GM19455 (cell line): ENCODE measurements at regions not wholly inside any gene's neighbourhood (a gene's known extent, or its start where the extent isn't known, plus 50 kb on each side); places are given as distances from the start of the nearest gene placed in this dataset.

ENCODE experiments used
- ATAC-seq: cut with Tn5 transposase; IDR thresholded peaks from one replicate; pipeline ENCODE4 v1.9.1; 2021; ENCODE audit not compliant: unreplicated experiment

DNA sequence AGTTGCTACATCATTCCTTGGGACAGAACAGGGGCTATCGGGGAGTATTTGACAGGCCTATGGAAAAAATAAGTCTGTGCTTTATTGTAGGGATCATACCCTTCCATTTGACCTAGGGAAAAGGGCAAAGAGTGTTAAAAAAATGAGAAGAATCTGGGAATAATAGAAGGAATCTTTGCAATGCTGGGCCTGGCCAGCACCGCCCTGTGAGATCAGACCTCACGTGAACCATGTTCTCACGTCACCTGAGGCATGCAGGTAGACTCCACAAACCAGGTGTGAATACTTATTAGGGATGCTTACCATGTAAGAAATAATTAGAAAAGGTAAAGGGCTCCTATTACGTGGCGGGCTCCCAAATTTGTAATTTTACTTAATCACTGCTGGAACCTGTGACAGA, 177.5 kb upstream of the GATA6 start:
- no peak for ATAC-seq

GRCh38 chr18:21996351-21996826, 173.0 kb upstream of the GATA6 start:
- ATAC-seq, result no peak

DNA sequence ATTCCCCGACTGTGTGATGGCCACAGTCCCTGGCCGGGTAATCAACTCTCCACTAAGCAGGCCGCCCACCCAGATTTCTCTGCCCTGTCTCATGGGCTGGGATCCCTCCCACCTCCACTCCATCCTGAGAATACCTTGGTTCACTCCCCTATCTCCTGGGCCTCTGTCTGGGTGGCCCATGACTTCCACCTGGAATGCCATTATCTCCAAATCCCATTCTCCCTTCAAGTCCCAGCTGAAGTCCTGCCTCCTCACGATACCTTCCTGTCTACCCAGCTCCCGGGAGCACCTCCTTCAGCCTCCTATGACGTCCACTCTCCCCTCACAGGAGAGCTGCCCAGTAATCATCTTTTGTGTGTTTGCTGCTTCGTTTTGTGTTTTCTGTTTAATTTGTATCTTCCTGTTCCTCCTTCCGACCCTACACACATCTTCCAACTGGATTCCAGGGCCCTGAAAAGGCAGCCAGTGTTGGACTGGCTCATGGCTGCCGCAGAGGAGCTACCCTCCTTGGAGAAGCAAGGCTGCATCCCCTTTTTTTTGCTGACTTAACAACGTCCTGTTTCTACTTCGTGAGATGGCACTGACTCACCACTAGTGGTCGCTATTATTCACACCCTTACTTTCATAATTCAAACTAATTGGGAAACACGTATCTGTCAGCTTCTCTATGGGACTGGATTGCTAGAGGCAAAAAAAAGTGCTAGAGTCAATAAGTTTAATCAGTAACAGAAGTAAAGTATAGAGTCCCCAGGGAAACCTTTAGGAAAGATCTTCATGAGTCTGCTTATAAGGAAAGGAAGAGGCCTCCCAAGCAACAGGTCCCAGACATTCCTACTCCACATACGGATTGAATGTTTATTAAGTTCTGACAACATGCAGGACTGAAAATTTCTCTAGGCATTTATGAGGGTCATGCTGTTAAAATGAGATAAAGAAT, 171.9 kb upstream of the GATA6 start:
- ATAC-seq, result no peak

DNA sequence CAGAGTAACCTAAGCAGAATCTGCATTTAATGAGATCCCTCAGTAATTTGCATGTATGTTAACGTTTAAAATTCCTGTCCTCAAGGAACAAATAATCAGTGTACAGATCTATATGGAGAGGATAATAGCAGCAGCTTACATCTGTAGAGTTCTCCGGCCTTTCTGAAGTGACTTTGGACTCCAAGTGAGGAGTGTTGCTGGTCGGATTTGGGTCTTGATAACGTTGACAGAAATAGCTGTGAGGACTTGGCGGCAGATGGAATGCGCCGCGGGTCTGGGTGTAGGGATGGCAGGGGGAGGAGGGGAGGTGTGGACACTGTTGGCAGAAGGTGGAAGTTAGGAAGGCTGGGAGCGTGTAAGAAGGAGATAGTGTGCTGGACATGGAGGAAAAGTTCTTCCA, 170.9 kb upstream of the GATA6 start:
- no peak for ATAC-seq

DNA sequence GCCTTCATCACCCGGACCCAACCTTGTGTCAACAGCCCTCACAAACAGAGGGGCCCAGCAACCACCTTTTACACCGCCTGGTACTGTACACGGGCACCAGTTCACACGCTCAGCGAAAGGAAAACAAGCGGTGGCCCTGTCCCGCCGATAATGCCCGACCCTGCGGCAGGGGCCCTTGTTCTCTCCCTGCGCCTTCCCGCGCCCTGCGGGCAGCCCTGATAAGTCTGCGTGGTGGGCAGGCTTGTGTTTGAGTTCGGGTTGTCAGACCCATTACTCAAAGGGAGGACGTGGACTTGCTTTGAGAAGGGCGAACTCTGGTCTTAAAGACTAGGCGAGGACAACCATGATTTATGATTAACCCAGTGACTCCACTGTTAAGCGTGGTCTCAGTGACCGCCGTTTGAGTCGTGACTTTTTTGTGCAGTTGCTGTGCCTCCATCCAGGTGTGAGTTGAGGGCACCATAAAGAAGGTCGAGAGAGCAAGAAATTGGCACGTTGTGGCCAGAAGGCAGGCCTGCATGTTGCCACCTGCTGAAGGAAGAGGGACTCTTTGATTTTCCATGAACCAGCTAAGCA, 167.4 kb upstream of the GATA6 start:
- ATAC-seq, result no peak

DNA sequence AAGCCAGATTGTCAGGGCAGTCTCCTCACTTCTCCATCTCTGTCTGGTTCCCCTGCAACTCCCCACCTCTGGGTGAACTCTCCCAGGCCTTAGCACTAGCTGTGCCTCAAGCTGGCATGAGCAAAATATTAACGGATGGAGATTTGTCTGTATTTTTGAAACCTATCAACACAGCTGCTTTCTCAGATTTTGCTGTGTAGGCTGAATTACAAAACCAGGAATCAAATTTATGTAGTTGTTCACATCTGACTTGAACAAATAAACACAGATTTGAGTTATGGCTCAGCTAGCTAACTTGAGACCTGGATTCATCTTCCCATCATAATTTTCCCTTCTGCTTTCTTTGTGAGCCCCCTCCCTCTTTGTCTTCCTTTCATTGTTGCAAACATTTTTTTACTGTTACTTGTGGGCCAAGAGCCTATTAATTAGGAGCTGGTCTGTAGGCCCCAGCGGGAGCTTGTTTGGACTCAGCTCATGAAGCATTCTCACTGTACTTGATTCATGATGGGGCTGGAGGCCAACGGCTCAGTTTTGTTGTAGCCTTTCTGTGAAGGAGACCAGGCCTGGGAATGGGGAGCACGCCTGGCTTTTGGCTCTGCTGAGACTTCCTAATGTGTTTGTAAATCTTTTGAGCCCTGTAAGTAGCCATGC, 164.1 kb upstream of the GATA6 start:
- ATAC-seq, result no peak

DNA sequence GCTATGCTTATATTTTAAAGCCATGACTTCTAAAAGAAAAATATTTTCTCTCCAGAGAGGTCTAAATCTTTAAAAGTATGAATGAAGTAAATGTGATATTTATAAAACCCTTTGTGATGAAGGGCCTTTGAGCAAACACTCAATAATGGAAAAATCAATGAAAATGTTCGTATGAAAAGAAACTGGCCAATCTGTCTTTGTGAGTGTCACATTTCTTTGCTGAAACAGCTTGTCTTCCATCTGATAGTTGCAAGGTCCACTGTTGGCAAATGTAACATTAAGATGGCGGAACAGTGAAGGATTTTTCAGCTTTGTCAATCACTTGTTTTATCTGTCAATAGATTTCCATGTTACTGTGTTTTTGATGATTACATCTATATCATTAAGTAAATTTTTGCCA, 162.9 kb upstream of the GATA6 start:
- ATAC-seq, result no peak

GRCh38 chr18:22009242-22009641, 160.1 kb upstream of the GATA6 start:
- ATAC-seq, result no peak

DNA sequence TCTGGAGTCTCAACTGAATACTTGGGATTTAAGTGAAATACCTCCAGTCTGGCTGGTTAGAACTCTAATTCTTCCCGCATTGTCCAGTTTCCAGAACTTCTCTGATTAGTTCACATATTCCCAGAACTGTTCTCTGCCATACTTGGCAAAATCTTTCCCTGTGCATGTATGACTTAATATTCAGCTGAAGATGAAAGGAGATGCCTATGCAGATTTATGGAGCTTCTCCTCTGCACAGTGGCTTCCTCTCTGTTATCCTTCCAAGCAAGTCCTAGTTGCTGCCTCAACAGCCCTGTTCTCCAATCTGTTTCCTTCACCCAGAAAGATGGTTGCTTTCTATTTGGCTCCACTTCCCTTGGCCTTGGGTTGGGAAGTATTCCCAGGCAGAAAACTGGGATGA, 155.4 kb upstream of the GATA6 start:
- ATAC-seq, result no peak

DNA sequence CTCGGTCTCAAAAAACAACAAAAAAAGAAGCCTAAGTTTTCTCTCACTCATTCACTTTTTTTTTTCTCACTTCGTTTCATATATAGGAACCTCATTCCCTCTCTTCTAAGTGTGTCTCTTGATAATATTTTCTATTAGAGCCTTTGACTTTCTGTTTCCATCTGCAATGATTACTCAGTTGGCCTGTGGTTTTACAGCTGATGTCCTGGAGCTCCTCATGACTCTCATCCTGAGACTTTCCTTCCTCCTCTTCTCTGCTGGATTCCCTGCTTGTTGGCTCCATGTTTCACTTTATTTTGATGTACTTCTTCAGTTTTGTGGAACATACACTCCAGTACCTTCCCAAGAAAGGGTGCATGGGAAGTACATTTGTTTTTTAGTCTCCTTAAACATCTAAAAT, 154.2 kb upstream of the GATA6 start:
- no peak for ATAC-seq

DNA sequence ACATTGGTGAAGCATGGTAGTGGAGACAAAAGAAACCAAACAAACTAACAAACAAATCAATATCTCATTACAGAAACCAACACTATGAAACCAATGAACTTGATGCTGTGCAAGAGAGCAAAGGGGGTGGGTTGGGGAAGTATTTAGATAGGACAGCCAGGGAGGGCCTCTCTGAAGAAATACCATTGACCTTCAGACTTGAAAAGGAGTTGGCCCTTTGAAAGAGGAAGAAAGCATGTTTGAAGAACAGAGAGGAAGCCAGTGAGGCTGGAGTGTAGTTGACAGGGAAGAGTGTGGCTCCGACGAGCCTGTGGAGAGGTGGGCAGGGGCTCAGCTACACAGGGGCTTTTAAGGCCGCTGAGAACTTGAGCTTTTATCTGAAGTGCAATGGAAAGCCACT, 151.0 kb upstream of the GATA6 start:
- ATAC-seq, result no peak

DNA sequence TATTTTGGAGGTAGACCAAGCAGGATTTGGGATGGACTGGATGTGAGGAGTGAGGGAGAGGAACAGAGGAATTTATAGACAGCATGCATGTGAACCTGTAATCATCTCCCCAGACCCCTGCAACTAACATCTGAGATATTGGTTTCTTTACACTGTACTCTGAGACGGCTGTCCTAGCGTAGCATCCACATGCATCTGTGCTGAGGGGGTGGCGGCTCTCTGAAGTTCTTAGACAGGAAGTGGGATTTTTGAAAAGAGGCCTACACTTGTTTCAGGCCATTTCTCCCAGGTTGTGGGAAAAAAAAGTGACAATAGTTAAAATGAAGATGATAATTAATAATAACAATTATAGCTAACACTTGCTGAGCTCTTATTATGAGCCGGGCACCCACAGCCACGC, 150.2 kb upstream of the GATA6 start:
- no peak for ATAC-seq

DNA sequence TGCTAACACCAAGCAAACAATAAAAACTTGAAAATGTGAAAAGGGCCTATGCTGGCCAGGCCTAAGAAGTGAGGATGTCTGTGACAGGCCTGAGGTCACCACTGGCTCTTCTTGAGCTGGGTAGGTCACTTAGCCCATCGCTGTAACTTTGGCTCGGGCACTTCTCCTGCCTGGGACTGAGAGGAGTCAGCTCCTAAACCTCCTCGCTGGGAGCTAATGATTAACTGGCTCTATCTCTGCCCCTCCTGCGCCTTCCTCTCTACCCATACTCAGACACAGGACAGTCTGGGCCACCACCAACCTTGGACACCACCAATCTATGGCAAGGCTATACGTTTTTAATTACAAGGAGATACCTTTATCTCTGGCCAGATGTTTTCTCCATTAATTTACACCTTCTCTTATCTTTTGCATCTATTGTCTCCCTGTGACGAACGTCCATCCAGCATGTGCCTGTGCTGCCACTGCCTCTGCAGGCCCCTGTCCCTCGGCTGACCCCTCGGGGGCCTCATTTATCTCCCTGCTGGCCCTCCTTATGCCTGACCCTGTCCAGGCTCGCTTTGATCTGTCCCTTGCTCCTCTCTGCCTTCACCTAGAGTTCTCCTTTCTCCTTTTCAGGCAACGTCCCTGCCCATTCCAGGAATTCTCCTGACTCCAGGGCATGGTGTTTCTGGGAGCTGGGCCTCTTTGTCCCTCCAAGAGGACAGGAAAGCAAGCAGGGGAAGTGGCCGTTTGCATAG, 149.1 kb upstream of the GATA6 start:
- ATAC-seq, result no peak

- ATAC-seq, result no peak
Observed at GRCh38 chr18:22020867-22021370, 148.5 kb upstream of the GATA6 start.

GRCh38 chr18:22021701-22022100, 147.7 kb upstream of the GATA6 start:
- ATAC-seq, result no peak

DNA sequence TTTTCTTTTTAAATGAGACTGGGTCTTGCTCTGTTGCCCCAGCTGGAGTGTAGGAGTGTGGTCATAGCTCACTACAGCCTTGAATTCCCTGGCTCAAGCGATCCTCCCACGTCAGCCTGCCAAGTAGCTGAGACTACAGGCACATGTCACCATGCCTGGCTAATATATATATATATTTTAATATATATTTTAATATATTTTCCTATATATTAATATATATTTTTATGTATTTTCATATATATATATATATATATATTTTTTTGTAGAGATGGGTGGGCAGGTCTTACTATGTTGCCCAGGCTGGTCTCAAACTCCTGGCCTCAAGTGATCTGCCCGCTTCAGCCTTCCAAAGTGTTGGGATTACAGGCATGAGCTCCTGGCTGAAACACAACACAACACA, 144.5 kb upstream of the GATA6 start:
- ATAC-seq, result no peak

- no peak for ATAC-seq
Observed at GRCh38 chr18:22026362-22026761, 143.0 kb upstream of the GATA6 start.

DNA sequence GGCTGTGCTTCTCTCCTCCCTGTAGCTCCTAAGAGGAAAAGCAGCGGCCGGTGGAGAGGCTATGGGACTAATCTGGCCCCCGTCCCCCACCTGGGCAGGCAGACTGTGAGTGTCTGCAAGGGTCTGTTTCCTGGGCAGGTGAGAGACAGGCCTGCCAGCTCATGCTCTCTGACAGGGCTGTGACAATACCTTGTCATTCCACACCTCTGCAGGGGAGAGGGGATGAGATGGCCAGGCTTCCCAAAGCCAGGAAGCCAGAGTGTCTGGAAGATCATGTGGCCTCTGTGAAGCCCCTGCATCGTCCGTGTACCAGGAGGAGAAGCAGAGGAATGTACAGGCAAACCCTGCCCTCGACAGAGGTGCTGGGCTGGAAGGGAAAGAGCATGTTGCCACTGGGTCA, 142.5 kb upstream of the GATA6 start:
- ATAC-seq, result no peak

DNA sequence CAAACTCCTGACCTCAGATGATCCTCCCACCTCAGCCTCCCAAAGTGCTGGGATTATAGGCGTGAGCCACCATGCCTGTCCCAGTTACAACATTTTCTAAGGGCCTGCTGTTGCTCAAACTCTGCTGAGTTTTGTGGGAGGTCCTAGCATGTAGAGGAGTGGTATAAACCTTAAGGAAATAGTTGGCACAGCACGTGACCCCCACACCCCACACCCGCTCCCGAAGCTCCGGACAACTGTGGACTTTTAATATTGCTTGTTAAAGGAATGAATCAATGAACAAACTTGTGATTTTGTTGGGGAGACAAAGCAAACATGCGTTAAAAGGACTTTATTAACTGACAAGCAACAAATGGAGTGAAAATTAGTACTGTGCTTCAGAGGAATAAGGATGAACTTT, 137.8 kb upstream of the GATA6 start:
- no peak for ATAC-seq

GRCh38 chr18:22032392-22032961, 136.9 kb upstream of the GATA6 start:
- ATAC-seq, result no peak

DNA sequence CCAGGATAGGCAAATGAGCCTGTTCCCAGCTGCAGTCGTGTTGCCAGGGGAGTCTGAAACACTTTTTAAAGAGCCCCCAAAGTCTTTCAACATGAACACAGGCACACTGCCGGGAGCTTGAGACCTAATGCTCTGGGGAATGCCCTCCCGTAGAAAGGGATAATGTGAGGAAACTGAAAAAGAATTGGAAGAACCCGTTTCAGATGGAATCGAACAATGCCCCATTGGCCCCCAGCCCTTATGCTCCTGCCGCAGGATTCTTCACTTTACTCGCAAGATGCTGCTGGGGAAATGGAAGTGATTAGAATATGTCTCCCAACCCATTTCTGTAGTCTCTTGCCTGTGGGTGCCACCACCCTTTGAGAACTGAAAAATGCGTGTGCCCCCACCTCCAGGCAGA, 136.3 kb upstream of the GATA6 start:
- ATAC-seq, result no peak
